ENCODE measurements at regions not wholly inside any gene's neighbourhood (a gene's known extent, or its start where the extent isn't known, plus 50 kb on each side); places are given as distances from the start of the nearest gene placed in this dataset.

DNA sequence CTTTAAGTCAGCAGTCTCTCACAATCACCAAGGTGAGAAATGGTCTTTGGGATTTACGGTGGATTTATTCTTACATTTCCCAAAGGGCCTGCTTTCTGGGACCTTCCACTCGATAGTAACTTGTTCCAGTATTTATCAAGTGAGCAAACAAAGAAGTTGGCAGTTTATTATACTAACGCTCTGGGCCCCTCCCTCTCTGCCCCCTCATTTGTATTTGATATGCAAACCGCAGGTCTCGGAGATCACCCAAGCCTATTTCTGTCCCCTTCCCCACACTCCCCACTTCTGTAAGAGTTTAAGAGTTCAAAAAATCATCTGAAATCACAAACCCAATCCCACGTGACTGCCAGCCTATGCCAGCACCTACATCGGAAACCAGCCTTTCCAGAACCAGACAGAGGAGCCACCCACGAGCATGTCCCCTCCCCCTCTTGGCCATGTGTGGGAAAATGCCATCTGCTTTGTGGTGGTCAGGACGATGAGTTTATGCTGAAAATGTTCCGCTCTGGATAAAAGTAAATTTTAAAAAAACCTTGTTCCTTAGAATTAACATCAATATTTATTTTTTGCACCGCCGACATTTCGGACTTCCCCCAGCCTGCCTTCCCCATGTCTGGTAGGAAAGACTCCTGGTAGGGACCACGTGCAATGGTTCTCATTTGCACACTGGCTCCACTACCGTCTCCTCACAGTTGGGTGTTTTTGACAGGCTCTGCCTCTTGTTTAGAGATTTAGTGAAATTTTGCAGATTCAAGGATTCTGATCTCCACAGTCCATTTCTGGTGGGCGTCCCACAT, 281.0 kb downstream of the TFAP2C start:
- Histone ChIP-seq H3K4me2 (no peak overlapping the region), H3K79me2 (no peaks in the 10 kb centered on the region), H2AFZ (no peak overlapping the region), H3K27ac (no peak overlapping the region), H3K36me3 (replicated peaks; ENCODE audit: insufficient read depth, low read depth) (no peaks in the 10 kb centered on the region), H3K4me3 (no peak overlapping the region), H4K20me1 (ENCODE audit: insufficient read depth, poor library complexity, severe bottlenecking) (no peaks in the 10 kb centered on the region), H3K4me1 (ENCODE audit: insufficient read depth) (no peaks in the 10 kb centered on the region), H3K9me2 (replicated peaks; ENCODE audit: insufficient read depth) (no peaks in the 10 kb centered on the region), H3K9me3 (ENCODE audit: low read depth) (no peaks in the 10 kb centered on the region), H3K27me3 (no peaks in the 10 kb centered on the region)
- no peak for DNase-seq (ENCODE audit: low spot score)
- WGBS (ENCODE audit: low lambda C conversion rate, missing lambda C conversion rate): 66% methylated on average over 16 of the region's 16 CpGs
- TF ChIP-seq EZH2 (IDR thresholded peaks at IDR 0.05; ENCODE audit: borderline replicate concordance) (no peak), EZH2phosphoT487 (IDR thresholded peaks at IDR 0.05; ENCODE audit: low read depth, severe bottlenecking, unreplicated experiment) (no peak)
- TF ChIP-seq, protein P1, sequence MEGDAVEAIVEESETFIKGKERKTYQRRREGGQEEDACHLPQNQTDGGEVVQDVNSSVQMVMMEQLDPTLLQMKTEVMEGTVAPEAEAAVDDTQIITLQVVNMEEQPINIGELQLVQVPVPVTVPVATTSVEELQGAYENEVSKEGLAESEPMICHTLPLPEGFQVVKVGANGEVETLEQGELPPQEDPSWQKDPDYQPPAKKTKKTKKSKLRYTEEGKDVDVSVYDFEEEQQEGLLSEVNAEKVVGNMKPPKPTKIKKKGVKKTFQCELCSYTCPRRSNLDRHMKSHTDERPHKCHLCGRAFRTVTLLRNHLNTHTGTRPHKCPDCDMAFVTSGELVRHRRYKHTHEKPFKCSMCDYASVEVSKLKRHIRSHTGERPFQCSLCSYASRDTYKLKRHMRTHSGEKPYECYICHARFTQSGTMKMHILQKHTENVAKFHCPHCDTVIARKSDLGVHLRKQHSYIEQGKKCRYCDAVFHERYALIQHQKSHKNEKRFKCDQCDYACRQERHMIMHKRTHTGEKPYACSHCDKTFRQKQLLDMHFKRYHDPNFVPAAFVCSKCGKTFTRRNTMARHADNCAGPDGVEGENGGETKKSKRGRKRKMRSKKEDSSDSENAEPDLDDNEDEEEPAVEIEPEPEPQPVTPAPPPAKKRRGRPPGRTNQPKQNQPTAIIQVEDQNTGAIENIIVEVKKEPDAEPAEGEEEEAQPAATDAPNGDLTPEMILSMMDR (IDR thresholded peaks at IDR 0.05; ENCODE audit: poor library complexity): no peak

GRCh38 chr20:56911946-56912345, 282.8 kb downstream of the TFAP2C start:
- no peak overlapping the region for H3K4me3 ChIP-seq
- WGBS (ENCODE audit: low lambda C conversion rate, missing lambda C conversion rate): 93% methylated on average over 18 of the region's 18 CpGs
- H3K79me2 ChIP-seq: no peaks in the 10 kb centered on the region
- TF ChIP-seq, protein P1 (IDR thresholded peaks at IDR 0.05; ENCODE audit: poor library complexity): no peak
- TF ChIP-seq EZH2 (IDR thresholded peaks at IDR 0.05; ENCODE audit: borderline replicate concordance): no peak
- TF ChIP-seq EZH2phosphoT487 (IDR thresholded peaks at IDR 0.05; ENCODE audit: low read depth, severe bottlenecking, unreplicated experiment): no peak
- H3K4me1 ChIP-seq (ENCODE audit: insufficient read depth): no peaks in the 10 kb centered on the region
- H3K4me2 ChIP-seq: no peak overlapping the region
- H3K36me3 ChIP-seq (replicated peaks; ENCODE audit: insufficient read depth, low read depth): no peaks in the 10 kb centered on the region
- no peaks in the 10 kb centered on the region for H3K27me3 ChIP-seq
- H4K20me1 ChIP-seq (ENCODE audit: insufficient read depth, poor library complexity, severe bottlenecking): no peaks in the 10 kb centered on the region
- no peak overlapping the region for H3K27ac ChIP-seq
- DNase-seq (ENCODE audit: low spot score): no peak
- no peaks in the 10 kb centered on the region for H3K9me2 ChIP-seq (replicated peaks; ENCODE audit: insufficient read depth)
- H3K9me3 ChIP-seq (ENCODE audit: low read depth): no peaks in the 10 kb centered on the region
- H2AFZ ChIP-seq: no peak overlapping the region

GRCh38 chr20:56914532-56914931, 285.4 kb downstream of the TFAP2C start:
- Histone ChIP-seq H3K4me1 (ENCODE audit: insufficient read depth) (no peaks in the 10 kb centered on the region), H3K9me2 (replicated peaks; ENCODE audit: insufficient read depth) (no peaks in the 10 kb centered on the region)
- WGBS (ENCODE audit: low lambda C conversion rate, missing lambda C conversion rate): 89% methylated on average over 5 of the region's 5 CpGs

More at GRCh38 chr20:56914532-56914931, 285.4 kb downstream of the TFAP2C start:
- Histone ChIP-seq H3K4me3 (no peak overlapping the region), H3K36me3 (replicated peaks; ENCODE audit: insufficient read depth, low read depth) (no peaks in the 10 kb centered on the region), H3K27me3 (no peaks in the 10 kb centered on the region), H3K4me2 (no peak overlapping the region), H4K20me1 (ENCODE audit: insufficient read depth, poor library complexity, severe bottlenecking) (no peaks in the 10 kb centered on the region), H3K27ac (no peak overlapping the region), H3K9me3 (ENCODE audit: low read depth) (no peaks in the 10 kb centered on the region), H2AFZ (no peak overlapping the region), H3K79me2 (no peaks in the 10 kb centered on the region)
- no peak for TF ChIP-seq EZH2phosphoT487 (IDR thresholded peaks at IDR 0.05; ENCODE audit: low read depth, severe bottlenecking, unreplicated experiment)
- no peak for TF ChIP-seq EZH2 (IDR thresholded peaks at IDR 0.05; ENCODE audit: borderline replicate concordance)
- TF ChIP-seq, protein P1 (IDR thresholded peaks at IDR 0.05; ENCODE audit: poor library complexity): no peak
- DNase-seq (ENCODE audit: low spot score): no peak
